ENCODE measurements at regions not wholly inside any gene's neighbourhood (a gene's known extent, or its start where the extent isn't known, plus 50 kb on each side); places are given as distances from the start of the nearest gene placed in this dataset.

GRCh38 chr14:101480747-101481530, 80.4 kb upstream of the DIO3 start:
- TF ChIP-seq POLR2A (IDR thresholded peaks at IDR 0.05) (no peak), CTCF (IDR thresholded peaks at IDR 0.05) (no peak)
